ENCODE measurements at regions not wholly inside any gene's neighbourhood (a gene's known extent, or its start where the extent isn't known, plus 50 kb on each side); places are given as distances from the start of the nearest gene placed in this dataset.

DNA sequence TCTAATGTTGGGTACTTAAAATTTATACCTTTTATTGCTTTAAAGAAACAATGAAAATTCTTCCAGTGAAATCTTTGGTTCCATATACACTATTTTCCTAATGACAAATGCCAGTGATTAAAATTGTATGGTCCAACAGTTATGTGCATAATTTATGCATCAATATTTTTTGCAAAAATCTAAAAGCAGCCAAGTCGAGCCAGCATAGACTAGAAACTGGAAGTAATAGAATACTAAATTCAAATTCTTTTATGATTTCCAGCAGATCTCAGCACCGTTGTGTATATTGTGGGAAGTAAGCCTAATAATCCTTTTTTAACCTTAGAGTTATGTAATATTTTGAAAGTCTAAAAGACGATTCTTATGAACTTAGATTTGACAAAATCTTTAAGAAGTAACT lies 652.0 kb upstream of the GOLIM4 start:
- TF ChIP-seq, protein P1, sequence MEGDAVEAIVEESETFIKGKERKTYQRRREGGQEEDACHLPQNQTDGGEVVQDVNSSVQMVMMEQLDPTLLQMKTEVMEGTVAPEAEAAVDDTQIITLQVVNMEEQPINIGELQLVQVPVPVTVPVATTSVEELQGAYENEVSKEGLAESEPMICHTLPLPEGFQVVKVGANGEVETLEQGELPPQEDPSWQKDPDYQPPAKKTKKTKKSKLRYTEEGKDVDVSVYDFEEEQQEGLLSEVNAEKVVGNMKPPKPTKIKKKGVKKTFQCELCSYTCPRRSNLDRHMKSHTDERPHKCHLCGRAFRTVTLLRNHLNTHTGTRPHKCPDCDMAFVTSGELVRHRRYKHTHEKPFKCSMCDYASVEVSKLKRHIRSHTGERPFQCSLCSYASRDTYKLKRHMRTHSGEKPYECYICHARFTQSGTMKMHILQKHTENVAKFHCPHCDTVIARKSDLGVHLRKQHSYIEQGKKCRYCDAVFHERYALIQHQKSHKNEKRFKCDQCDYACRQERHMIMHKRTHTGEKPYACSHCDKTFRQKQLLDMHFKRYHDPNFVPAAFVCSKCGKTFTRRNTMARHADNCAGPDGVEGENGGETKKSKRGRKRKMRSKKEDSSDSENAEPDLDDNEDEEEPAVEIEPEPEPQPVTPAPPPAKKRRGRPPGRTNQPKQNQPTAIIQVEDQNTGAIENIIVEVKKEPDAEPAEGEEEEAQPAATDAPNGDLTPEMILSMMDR (conservative IDR thresholded peaks at IDR 0.05; ENCODE audit: low read depth, low read length) = no peak
- TF ChIP-seq POLR2A (IDR thresholded peaks at IDR 0.05; ENCODE audit: low read depth, low read length) = no peak
- no peak for TF ChIP-seq CEBPB (IDR thresholded peaks at IDR 0.05; ENCODE audit: low read depth, low read length)
- TF ChIP-seq RFX5 (IDR thresholded peaks at IDR 0.05; ENCODE audit: low read depth, low read length) = no peak
- TF ChIP-seq MAFK (IDR thresholded peaks at IDR 0.05; ENCODE audit: low read depth, low read length) = no peak
- TF ChIP-seq SMC3 (IDR thresholded peaks at IDR 0.05; ENCODE audit: low read depth, low read length) = no peak
- no peak for TF ChIP-seq FOS (IDR thresholded peaks at IDR 0.05; ENCODE audit: low read depth, low read length)
- TF ChIP-seq, protein P2, sequence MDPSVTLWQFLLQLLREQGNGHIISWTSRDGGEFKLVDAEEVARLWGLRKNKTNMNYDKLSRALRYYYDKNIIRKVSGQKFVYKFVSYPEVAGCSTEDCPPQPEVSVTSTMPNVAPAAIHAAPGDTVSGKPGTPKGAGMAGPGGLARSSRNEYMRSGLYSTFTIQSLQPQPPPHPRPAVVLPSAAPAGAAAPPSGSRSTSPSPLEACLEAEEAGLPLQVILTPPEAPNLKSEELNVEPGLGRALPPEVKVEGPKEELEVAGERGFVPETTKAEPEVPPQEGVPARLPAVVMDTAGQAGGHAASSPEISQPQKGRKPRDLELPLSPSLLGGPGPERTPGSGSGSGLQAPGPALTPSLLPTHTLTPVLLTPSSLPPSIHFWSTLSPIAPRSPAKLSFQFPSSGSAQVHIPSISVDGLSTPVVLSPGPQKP (IDR thresholded peaks at IDR 0.05; ENCODE audit: borderline replicate concordance, low read depth, low read length) = no peak
- TF ChIP-seq, protein P3, sequence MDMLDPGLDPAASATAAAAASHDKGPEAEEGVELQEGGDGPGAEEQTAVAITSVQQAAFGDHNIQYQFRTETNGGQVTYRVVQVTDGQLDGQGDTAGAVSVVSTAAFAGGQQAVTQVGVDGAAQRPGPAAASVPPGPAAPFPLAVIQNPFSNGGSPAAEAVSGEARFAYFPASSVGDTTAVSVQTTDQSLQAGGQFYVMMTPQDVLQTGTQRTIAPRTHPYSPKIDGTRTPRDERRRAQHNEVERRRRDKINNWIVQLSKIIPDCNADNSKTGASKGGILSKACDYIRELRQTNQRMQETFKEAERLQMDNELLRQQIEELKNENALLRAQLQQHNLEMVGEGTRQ (IDR thresholded peaks at IDR 0.05; ENCODE audit: low read depth, low read length) = no peak
- TF ChIP-seq BHLHE40 (IDR thresholded peaks at IDR 0.05; ENCODE audit: low read depth, low read length) = no peak
- TF ChIP-seq CHD1 (IDR thresholded peaks at IDR 0.05; ENCODE audit: low read depth, low read length) = no peak
- no peak for TF ChIP-seq RAD21 (IDR thresholded peaks at IDR 0.05; ENCODE audit: low read length)
- no peak for TF ChIP-seq RCOR1 (IDR thresholded peaks at IDR 0.05; ENCODE audit: insufficient replicate concordance, low read length)
